K562 (cell line): ENCODE measurements at regions not wholly inside any gene's neighbourhood (a gene's known extent, or its start where the extent isn't known, plus 50 kb on each side); places are given as distances from the start of the nearest gene placed in this dataset.

Source experiments
- ATF1 ChIP-seq, 2 experiments: fragments of 450-650 bp in 1 of 2; IDR thresholded peaks; 2 replicates each; pipeline ENCODE4 v1.6.1; 2016; ENCODE audit warnings: missing compliant biosample characterization in 1 of 2, missing genetic modification characterization in 1 of 2
- FOS ChIP-seq: IDR thresholded peaks from 3 replicates; pipeline ENCODE4 v1.6.1; 2011; ENCODE audit not compliant: insufficient read length; ENCODE audit errors: extremely low read depth
- HLTF ChIP-seq: fragments of 450-650 bp; IDR thresholded peaks from 2 replicates; pipeline ENCODE4 v1.6.1; 2016
- MAZ ChIP-seq, 2 experiments: fragments of 450-650 bp in 1 of 2; sonication (generic) in 1 of 2; formaldehyde crosslinking; IDR thresholded peaks in 1 of 2; conservative IDR thresholded peaks in 1 of 2; 2 replicates each; pipeline versions ENCODE4 v1.4.0 to v1.5.0; 2020; ENCODE audit warnings: mild to moderate bottlenecking in 1 of 2, missing genetic modification reagents in 1 of 2
- POLR2AphosphoS5 ChIP-seq: IDR thresholded peaks from 2 replicates; pipeline ENCODE4 v1.6.1; 2011; ENCODE audit warnings: mild to moderate bottlenecking, low read depth, low read length, moderate library complexity; ENCODE audit not compliant: control insufficient read depth, insufficient read depth
- PREB ChIP-seq: sonication (generic); formaldehyde crosslinking; IDR thresholded peaks from 2 replicates; pipeline ENCODE4 v1.8.1; 2023; ENCODE audit warnings: mild to moderate bottlenecking, missing genetic modification reagents
- PTRF ChIP-seq: fragments of 450-650 bp; IDR thresholded peaks from 2 replicates; pipeline ENCODE4 v1.6.1; 2016; ENCODE audit warnings: mild to moderate bottlenecking, missing genetic modification characterization, missing compliant biosample characterization
- RREB1 ChIP-seq: fragments of 250-450 bp; sonication (Bioruptor Pico); IDR thresholded peaks from 2 replicates; pipeline ENCODE4 v1.4.0; 2020
- ZNF140 ChIP-seq: fragments of 250-450 bp; sonication (Bioruptor Pico); IDR thresholded peaks from 2 replicates; pipeline ENCODE4 v1.8.0; 2021; ENCODE audit warnings: moderate library complexity, mild to moderate bottlenecking, inconsistent platforms
- ZNF224 ChIP-seq: sonication (generic); formaldehyde crosslinking; IDR thresholded peaks from 2 replicates; pipeline ENCODE4 v1.8.0; 2022; ENCODE audit warnings: mild to moderate bottlenecking, missing genetic modification reagents
- ZNF23 ChIP-seq: fragments of 250-450 bp; sonication (Bioruptor Pico); IDR thresholded peaks from 2 replicates; pipeline ENCODE4 v1.4.0; 2020; ENCODE audit warnings: mild to moderate bottlenecking
- TF ChIP-seq, protein P1 (sequence below), 3 experiments: IDR thresholded peaks in 2 of 3; conservative IDR thresholded peaks in 1 of 3; 2 replicates each; pipeline ENCODE4 v1.5.1; 2011 to 2012; ENCODE audit warnings: low read length in 3 of 3, mild to moderate bottlenecking in 3 of 3, control low read depth in 2 of 3, improper control_type of control experiment in 1 of 3, inconsistent platforms in 1 of 3, low read depth in 1 of 3, mixed read lengths in 1 of 3, moderate library complexity in 1 of 3; ENCODE audit not compliant: insufficient read depth in 2 of 3
- TF ChIP-seq, protein P2 (sequence below): sonication (generic); formaldehyde crosslinking; IDR thresholded peaks from 2 replicates; pipeline ENCODE4 v1.8.0; 2022; ENCODE audit warnings: missing genetic modification reagents, mild to moderate bottlenecking, borderline replicate concordance

DNA sequence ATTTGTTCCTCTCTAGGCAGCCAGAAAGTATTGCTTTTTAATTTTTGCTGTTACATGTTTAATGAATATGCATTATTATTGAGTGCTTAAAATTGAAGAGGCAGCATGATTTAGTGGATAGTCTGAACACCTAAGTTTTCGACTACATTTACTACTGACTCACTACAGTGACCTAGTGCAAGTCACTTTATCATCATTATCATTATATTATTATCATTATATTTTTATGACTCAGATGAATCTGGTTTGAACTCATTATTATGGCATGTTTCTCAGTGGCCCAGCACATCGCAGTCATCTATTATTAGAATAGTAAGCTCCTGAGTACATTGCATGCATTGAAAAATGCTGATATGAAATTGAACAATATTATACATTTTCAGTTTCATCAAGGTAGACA is 351.2 kb upstream of the PRR20A start:
- TF ChIP-seq RREB1 (CRISPR knock-in tag): no peak
- no peak for TF ChIP-seq ZNF23 (CRISPR knock-in tag)
- no peak for TF ChIP-seq POLR2AphosphoS5
- no peak for TF ChIP-seq PREB (CRISPR knock-in tag)
- TF ChIP-seq, protein P1, sequence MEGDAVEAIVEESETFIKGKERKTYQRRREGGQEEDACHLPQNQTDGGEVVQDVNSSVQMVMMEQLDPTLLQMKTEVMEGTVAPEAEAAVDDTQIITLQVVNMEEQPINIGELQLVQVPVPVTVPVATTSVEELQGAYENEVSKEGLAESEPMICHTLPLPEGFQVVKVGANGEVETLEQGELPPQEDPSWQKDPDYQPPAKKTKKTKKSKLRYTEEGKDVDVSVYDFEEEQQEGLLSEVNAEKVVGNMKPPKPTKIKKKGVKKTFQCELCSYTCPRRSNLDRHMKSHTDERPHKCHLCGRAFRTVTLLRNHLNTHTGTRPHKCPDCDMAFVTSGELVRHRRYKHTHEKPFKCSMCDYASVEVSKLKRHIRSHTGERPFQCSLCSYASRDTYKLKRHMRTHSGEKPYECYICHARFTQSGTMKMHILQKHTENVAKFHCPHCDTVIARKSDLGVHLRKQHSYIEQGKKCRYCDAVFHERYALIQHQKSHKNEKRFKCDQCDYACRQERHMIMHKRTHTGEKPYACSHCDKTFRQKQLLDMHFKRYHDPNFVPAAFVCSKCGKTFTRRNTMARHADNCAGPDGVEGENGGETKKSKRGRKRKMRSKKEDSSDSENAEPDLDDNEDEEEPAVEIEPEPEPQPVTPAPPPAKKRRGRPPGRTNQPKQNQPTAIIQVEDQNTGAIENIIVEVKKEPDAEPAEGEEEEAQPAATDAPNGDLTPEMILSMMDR (IDR thresholded peaks at IDR 0.05 in 2 of 3, conservative IDR thresholded peaks at IDR 0.05 in 1 of 3; ENCODE audit: insufficient read depth in 2 of 3, low read depth in 1 of 3, low read length in 3 of 3): no peak
- TF ChIP-seq, protein P2, sequence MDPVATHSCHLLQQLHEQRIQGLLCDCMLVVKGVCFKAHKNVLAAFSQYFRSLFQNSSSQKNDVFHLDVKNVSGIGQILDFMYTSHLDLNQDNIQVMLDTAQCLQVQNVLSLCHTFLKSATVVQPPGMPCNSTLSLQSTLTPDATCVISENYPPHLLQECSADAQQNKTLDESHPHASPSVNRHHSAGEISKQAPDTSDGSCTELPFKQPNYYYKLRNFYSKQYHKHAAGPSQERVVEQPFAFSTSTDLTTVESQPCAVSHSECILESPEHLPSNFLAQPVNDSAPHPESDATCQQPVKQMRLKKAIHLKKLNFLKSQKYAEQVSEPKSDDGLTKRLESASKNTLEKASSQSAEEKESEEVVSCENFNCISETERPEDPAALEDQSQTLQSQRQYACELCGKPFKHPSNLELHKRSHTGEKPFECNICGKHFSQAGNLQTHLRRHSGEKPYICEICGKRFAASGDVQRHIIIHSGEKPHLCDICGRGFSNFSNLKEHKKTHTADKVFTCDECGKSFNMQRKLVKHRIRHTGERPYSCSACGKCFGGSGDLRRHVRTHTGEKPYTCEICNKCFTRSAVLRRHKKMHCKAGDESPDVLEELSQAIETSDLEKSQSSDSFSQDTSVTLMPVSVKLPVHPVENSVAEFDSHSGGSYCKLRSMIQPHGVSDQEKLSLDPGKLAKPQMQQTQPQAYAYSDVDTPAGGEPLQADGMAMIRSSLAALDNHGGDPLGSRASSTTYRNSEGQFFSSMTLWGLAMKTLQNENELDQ (CRISPR knock-in tag): no peak
- no peak for TF ChIP-seq ZNF224 (CRISPR knock-in tag)
- TF ChIP-seq PTRF (tag): no peak
- TF ChIP-seq HLTF: no peak
- TF ChIP-seq ZNF140 (CRISPR knock-in tag): no peak
- no peak for TF ChIP-seq ATF1 (CRISPR knock-in tag; IDR thresholded peaks at IDR 0.05)
- no peak for TF ChIP-seq ATF1 (tag; IDR thresholded peaks at IDR 0.05)
- TF ChIP-seq MAZ (CRISPR knock-in tag; conservative IDR thresholded peaks at IDR 0.05 in 1 of 2, IDR thresholded peaks at IDR 0.05 in 1 of 2): no peak
- TF ChIP-seq FOS: no peak
